GM12873 (cell line): ENCODE measurements at regions not wholly inside any gene's neighbourhood (a gene's known extent, or its start where the extent isn't known, plus 50 kb on each side); places are given as distances from the start of the nearest gene placed in this dataset.

ENCODE experiments used
- TF ChIP-seq, protein P1 (sequence below): IDR thresholded peaks from 2 replicates; pipeline ENCODE4 v1.5.1; 2012; ENCODE audit warnings: low read depth, mild to moderate bottlenecking, moderate library complexity, low read length, control low read depth; ENCODE audit not compliant: insufficient read depth; ENCODE audit errors: missing control alignments

DNA sequence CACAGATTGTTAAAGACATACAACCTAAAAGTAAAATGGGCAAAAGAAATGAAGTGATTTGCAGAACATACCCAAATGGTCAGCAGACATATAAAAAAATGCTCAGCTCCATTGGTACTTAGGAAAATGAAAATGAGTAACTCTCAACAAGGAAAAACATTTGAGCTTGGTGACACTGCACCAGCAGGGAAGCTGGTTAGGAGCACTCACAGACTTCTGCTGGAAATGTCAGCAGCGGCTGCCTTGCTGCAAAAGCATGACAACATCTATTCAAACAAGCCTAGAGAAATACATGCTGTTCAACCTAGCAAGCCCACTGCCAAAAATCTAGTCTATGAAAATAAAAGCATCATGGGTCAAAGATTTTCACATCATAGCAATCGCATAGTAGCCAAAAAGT is 99.0 kb upstream of the FOXQ1 start:
- TF ChIP-seq, protein P1, sequence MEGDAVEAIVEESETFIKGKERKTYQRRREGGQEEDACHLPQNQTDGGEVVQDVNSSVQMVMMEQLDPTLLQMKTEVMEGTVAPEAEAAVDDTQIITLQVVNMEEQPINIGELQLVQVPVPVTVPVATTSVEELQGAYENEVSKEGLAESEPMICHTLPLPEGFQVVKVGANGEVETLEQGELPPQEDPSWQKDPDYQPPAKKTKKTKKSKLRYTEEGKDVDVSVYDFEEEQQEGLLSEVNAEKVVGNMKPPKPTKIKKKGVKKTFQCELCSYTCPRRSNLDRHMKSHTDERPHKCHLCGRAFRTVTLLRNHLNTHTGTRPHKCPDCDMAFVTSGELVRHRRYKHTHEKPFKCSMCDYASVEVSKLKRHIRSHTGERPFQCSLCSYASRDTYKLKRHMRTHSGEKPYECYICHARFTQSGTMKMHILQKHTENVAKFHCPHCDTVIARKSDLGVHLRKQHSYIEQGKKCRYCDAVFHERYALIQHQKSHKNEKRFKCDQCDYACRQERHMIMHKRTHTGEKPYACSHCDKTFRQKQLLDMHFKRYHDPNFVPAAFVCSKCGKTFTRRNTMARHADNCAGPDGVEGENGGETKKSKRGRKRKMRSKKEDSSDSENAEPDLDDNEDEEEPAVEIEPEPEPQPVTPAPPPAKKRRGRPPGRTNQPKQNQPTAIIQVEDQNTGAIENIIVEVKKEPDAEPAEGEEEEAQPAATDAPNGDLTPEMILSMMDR = no peak

DNA sequence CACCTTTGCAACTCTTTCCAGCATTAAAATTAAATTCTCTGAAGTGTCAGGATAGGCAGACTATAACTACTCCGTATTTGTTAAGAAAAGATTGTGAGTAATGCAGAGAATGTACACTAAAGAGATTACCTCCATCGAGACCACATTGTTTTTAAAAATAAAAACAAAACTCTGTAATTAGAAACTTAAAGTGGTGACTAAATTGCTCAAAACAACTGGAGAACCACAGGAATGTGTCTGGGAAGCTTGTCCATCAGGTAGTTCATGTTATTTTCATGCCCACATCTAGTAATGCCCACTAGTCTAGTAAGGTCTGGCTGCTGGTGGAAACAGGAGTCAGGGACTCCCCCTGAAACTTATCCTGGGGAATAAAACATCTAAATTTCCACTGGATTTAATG is 103.0 kb upstream of the FOXQ1 start:
- TF ChIP-seq, protein P1 = no peak

DNA sequence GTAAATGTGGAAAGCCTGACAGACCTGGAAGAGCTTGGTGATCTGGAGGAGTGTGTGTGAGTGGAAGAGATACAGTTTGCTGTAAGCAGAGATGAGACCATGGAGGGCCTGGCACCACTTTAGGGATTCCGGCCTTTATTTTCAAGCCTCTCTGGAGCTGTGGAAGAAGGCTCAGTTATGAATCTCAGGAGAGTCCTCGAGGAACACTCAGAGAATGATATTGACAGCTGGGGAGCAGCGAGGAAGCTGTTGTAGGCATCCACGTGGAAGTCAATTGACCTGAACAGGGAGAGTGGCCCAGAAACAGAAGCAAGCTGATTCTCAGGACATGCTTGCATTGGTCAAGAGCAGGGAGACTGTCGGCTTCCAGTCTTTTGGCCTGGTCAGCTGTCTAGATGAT is 108.4 kb upstream of the FOXQ1 start:
- TF ChIP-seq, protein P1 = no peak

DNA sequence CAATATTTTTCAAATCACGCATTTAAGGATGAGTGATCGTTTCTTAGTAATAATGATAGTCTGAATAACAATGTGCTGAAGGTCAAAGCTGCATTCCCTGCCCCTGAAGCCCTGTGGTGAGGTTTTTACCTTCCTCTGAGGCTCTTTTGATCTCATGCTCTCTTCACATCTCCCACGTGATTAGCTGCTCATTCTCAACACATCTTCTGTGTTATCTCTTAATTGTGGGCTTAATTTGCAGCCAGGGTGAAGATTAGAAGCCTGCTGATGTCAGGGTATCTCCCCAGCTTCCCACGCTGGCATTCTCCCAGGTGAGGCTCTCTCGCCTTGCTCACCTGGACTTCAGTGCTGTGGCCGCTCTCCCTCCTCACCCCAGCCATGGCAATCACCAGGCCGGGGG is 109.7 kb upstream of the FOXQ1 start:
- TF ChIP-seq, protein P1 = no peak

DNA sequence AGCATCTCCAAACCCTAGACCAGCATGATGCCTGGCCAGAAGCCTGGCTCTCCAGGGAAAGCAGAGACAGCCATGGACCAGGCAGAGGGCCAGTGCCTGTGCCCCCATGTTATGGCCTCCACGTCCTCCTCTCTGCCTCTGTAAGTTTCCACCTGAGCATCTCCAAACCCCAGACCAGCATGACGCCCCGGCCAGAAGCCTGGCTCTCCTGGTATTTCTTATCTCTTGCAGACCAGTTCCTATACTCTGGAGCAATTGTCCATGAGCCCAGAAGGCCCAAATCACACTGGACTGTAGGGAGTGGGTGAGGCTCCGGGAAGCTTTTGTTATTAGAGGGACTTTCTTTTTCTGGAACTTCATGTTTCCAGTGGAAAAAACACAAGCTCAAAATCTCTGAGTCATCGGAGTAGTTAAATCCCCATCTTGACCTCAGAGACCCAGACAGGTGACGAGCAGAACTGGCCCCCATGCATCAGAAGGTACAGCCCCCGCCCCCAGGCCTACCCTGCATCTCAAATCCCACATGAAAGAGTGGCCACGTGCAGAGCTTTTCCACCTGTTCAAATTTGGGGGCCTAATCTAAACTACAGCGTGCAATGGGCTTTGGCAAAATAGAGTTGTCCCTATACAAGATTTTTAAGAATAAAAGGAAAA is 110.2 kb upstream of the FOXQ1 start:
- TF ChIP-seq, protein P1 = no peak

DNA sequence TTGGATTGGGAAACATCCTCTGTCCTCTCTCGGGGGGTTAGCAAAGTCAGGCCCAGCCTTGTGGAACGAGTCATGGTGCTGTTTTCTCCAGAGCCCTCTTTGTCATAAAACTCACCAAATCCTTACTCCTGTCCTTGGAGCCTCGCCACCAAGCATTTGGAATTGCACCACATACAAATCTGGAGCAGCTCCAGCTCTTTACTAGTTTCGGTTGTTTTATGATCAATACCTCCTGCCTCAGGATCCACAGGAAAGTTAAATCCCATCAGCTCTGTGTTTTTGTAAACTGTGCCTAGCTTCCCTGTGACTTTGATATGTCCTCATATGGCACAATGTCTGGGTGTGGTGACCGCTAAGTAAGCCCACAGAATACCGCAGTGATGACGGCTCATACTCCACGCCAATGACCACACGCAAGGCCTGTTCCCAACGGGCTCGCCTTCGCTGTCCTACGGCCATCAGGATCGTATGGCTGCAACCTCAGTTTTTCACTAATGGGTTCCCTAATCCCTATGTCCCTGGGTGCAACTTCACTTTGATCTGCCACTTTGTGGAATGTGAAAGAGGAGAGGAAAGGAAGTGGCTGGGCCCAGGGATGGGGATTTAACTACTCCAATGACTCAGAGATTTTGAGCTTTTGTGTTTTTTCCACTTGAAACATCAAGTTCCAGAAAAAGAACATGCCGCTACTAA is 111.3 kb upstream of the FOXQ1 start:
- TF ChIP-seq, protein P1 = no peak

DNA sequence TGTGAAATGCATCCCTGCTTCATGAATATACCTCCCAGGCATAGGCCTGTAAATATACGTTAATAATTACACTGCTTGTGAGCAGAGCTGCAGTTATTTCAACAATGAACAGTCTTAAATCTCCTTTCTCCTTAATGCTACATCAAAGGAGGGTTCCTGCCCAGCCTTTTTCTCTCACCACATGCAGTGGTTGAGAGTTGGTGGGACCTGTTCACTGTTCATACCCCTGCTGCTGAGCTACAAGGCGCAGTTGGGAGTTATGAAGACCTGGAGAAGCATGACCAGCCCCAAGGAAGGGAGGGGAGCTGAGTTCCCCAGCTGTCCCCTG is 111.9 kb upstream of the FOXQ1 start:
- TF ChIP-seq, protein P1 = no peak
